Neural progenitor cell (in vitro differentiated cells): ENCODE measurements at regions not wholly inside any gene's neighbourhood (a gene's known extent, or its start where the extent isn't known, plus 50 kb on each side); places are given as distances from the start of the nearest gene placed in this dataset.

Source experiments
- EZH2 ChIP-seq: fragments of 200-600 bp; sonication (generic); IDR thresholded peaks from 2 replicates; pipeline ENCODE4 v1.6.1; 2017; ENCODE audit warnings: antibody characterized with exemption, mild to moderate bottlenecking, moderate library complexity
- EZH2phosphoT487 ChIP-seq: fragments of 200-600 bp; sonication (generic); IDR thresholded peaks from 2 replicates; pipeline ENCODE4 v1.6.1; 2017; ENCODE audit warnings: antibody characterized with exemption
- TF ChIP-seq, protein P1 (sequence below): fragments of 200-600 bp; sonication (generic); IDR thresholded peaks from 2 replicates; pipeline ENCODE4 v1.5.1; 2017; ENCODE audit warnings: antibody characterized with exemption, mild to moderate bottlenecking

DNA sequence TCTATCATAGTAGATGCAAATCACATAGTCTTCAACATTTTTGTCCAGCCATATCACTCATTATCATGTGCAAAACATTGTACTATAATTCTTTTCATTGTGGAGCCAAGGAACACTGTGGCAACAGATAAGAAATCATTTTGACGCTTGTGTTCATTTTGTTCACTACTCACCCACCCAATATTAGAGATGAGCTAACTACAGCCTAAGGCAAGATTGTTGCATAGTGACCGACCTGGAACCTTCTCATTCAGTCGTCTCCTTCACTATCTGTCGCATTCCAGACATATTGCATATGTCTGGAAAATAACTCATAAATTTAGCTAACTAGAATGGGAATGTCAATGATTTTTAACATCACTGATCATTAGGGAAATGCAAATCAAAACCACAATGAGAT is 270.3 kb downstream of the CGGBP1 start:
- TF ChIP-seq, protein P1, sequence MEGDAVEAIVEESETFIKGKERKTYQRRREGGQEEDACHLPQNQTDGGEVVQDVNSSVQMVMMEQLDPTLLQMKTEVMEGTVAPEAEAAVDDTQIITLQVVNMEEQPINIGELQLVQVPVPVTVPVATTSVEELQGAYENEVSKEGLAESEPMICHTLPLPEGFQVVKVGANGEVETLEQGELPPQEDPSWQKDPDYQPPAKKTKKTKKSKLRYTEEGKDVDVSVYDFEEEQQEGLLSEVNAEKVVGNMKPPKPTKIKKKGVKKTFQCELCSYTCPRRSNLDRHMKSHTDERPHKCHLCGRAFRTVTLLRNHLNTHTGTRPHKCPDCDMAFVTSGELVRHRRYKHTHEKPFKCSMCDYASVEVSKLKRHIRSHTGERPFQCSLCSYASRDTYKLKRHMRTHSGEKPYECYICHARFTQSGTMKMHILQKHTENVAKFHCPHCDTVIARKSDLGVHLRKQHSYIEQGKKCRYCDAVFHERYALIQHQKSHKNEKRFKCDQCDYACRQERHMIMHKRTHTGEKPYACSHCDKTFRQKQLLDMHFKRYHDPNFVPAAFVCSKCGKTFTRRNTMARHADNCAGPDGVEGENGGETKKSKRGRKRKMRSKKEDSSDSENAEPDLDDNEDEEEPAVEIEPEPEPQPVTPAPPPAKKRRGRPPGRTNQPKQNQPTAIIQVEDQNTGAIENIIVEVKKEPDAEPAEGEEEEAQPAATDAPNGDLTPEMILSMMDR = no peak
- TF ChIP-seq EZH2 = no peak
- TF ChIP-seq EZH2phosphoT487 = no peak
